Stimulated activated CD8-positive, alpha-beta memory T cell treated with anti-CD3 and anti-CD28 coated beads, Interleukin-15, amount 100 ng/mL, for 24 hours (primary cell): ENCODE measurements at regions not wholly inside any gene's neighbourhood (a gene's known extent, or its start where the extent isn't known, plus 50 kb on each side); places are given as distances from the start of the nearest gene placed in this dataset.

Experiments used
- DNase-seq: peaks from one replicate; pipeline ENCODE4 v3.0.0-alpha.2; 2020; ENCODE audit warnings: low read depth

- no peak for DNase-seq
These were observed 193.3 kb upstream of the CSF3R start for GRCh38 chr1:36675931-36676562.

DNA sequence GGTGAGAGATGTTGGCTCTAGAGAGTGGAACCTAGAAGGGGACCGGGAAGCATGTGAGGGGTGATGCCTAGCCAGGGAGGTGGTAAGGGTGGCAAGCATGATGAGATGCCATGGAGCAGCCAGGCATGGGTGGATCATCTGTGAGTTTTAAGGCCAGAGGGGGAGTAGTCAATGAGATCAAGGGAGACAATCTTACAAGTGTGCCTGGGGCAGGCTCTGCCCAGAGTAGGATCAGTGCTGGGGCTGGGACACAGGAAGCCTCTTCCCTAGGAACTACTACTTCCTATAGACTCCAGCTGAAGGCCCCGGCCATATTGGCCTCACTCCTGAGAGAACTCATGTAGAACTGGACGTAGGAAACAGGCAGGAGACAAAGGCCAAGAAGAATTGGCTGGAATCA, 192.4 kb upstream of the CSF3R start:
- DNase-seq: no peak

DNA sequence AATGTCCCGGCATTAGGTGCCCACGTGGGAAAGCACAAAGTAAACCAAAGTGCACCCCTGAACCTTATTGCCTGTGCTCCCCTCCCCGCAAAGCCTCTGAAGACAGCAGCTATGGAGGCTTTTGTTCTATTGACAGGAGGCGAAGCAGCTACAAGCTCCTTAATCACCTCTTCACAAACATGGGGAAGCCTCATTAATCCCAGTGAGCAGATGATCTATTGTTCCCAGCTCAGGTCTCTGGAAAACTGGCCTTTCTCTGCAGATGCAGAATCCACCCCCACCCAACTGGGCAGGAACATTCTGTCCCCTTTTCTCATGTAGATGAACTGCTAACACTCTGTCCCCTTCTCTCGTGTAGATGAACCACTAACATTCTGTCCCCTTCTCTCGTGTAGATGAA, 190.5 kb upstream of the CSF3R start:
- DNase-seq: no peak

DNA sequence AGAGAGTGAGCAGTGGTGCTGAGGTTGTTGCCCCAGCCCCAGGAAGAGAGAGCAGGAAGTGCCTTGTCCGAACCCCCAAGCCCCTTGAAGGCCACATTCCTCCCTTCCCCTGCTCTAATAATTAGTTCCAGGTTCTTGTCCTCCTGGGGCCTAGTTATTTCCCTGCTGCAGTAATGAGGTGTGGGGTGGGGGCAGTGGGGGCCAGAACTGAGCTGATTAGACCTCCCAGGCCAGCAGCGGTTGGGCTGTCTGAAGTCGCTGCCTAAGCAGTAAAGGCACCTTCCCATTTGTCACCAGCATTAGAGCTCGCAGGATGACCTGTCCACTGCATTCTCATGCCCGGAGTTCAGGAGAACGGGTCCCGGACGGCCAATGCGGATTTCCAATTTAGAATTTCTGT, 186.5 kb upstream of the CSF3R start:
- no peak for DNase-seq

DNA sequence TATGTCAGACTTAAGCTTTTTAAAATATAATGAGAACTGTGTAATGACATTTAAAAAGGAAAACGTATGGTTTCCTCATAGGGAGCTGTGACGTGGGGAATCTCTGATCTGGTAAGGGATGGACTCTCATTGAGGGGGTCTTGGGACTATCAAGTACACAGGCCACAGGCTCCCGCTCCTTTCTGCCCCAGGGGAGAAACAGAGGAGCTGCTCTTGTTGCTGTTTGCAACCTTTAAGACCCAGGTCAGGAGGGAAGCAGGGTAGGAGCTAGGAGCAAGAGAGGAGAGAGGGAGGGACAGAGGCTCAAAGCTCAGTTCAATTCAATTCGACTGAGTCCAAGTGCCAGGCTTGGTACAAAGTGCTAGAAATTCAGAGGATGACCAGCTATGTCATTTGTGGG, 185.1 kb upstream of the CSF3R start:
- DNase-seq: no peak

- no peak for DNase-seq
These were observed 184.5 kb upstream of the CSF3R start for GRCh38 chr1:36667256-36667655.

DNA sequence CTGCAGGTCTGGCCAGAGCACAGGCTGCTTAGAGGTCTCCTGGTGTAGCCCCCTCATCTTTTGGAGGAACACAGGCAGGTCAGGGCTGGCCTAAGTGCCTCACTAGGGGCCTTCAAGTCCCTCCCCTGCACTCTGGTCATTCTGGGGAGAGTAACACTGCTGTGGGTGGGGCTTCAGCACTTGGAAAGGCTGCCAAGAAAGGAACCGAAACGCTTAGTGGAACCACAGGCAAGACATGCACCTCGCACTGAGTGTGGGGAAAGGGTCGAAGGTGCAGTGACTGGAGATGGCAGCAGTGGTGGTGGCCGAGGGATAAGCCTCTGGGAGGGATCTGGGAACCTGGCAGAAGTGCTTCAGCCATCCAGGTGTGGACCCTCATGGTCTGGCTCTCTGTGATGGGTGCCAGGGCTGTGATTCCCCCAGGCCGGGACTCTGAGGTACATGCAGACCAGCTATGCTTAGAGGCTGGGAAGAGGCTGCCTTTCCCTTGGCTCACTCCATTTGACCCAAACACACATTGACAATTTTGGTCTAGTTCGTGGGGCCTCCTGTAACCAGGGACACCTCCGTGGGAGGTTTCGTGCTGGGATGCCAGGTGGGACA, 182.9 kb upstream of the CSF3R start:
- no peak for DNase-seq

DNA sequence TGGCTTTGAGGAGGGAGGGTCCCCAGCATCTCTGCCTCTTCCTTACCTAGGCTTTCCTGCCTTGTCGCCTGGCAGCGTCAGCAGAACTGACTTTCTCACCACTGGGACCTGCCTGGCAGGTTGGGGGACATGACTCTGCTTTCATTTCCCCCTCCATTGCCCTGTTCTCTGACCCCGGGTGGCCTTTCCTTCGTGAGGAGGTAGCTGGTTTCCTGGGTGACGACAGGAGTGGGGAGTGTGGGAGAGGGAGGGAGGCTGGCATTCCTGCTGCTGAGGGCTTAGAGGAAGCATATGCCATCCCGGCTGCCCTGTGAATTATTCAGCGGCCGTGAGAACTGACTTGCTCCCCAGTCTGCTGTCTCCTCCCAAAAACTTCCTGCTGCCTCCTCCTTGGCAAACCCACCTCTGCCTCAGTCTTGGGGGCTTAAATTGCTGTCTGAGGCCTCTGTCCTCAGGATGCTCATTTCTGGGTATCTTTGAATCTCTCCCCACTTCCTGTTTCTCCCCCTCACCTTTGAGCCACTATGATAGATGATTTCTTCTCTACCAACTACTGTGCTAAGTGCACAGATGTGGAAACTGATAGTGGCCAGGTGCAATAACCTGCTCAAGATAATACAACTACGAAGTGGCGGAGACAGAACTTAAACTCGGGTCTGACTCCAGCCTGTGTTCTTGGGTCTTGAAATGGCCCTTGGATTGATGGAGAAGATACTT, 182.0 kb upstream of the CSF3R start:
- no peak for DNase-seq

- no peak for DNase-seq
These were observed 181.2 kb upstream of the CSF3R start for GRCh38 chr1:36663772-36664430.

DNA sequence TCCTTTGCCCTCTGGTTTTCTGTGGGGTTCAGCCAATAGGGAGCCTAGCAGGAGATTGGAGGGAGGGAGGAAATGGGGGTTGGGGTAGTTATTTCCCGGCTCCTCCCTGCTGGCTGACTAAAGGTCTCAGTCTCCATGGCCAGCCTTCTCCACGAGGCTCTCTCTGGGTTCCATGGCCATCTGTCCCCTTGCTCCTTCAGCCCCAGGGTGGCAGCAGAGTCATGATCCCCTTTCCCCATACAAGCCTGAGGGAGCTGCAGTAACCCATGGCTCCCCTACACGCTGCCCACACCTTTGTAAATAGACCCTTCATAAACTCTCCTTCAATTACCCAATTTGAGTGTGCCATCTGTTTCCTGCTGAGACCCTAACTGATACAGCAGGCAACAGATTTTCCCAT, 176.1 kb upstream of the CSF3R start:
- no peak for DNase-seq

- no peak for DNase-seq
These were observed 175.1 kb upstream of the CSF3R start for GRCh38 chr1:36657826-36658225.

DNA sequence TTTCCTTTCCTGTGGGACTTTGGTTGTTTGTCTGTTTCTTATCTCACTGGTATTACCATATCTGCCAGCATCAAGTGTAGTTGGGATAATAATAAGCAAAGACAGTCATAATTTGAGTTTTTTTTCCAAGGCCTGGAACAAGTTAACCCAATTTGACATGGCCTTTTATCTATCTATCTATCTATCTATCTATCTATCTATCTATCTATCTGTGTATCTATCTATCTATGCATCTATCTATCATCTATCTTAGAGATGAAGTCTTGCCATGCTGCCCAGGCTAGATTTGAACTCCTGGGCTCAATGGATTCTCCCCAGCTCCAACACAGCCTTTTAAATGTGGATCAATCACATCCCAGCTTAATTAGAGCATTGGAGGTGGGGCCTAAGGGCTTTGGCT, 174.1 kb upstream of the CSF3R start:
- no peak for DNase-seq

DNA sequence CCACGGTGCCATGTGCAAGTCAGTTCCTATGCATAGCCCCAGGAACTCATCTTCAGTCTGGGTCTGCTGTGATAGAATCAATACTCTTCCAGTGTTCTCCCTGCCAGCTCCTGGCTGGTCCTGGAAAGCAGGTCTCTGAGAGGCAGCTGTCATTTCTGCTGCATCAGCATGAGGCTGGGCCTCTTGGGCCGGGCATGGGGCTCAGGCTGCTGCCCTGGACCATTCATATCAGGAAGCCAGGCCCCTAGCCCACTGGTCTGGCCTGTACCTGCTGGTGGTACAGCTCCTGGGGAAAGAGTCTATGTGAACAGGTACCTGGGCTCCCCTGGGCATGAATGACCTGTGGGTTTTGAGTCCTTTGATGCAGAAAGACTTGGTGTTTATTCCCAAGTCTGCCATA, 173.6 kb upstream of the CSF3R start:
- DNase-seq: no peak

DNA sequence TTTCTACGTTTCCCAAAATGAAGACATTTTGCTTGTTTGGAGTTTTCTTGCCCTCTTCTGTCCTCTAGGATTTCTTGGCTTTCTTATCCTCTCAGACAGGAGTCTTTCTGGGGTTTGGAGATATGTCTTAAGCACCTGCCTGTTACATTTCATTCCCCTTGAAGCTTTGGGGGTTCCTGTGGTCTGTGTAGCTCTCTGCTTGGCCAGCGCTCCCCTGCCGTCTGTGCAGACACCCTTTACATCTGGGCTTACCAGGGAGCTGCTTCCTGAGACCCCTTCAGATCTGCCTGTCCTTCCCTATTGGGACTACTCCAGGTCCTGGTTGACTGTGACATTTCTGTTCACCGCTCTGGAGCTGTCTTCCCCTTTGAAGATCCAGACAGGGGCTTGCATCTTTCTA, 171.9 kb upstream of the CSF3R start:
- no peak for DNase-seq

DNA sequence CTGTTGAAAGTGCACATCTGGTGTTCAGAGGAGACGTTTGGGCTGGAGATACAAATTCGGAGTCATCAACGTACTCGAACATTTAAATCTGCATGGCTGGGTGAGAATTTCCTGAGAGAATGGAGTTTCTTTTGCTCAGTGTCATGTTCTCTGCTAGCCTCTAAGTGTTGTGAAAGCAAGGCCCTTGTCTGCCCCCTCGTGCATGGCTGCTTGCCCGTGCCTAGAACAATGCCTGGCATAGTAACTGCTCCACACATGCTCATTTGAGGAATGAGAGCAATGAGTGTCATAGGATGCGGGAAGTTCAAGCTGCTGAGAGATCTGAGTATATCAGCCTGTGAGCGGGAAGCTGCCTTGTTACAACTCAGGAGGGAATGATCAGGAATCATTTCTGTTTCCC, 171.1 kb upstream of the CSF3R start:
- DNase-seq: no peak

- DNase-seq: no peak
These were observed 169.9 kb upstream of the CSF3R start for GRCh38 chr1:36652586-36652985.

GRCh38 chr1:36652011-36652410, 169.3 kb upstream of the CSF3R start:
- no peak for DNase-seq

- no peak for DNase-seq
These were observed 168.6 kb upstream of the CSF3R start for GRCh38 chr1:36651176-36651910.

- DNase-seq: peak; percentile 38
These were observed 167.7 kb upstream of the CSF3R start for GRCh38 chr1:36650200-36651065.

- DNase-seq: no peak
These were observed 163.2 kb upstream of the CSF3R start for GRCh38 chr1:36645867-36646266.

GRCh38 chr1:36644556-36644955, 161.8 kb upstream of the CSF3R start:
- no peak for DNase-seq
